Vagina (tissue), 2 donors: ENCODE measurements at regions not wholly inside any gene's neighbourhood (a gene's known extent, or its start where the extent isn't known, plus 50 kb on each side); places are given as distances from the start of the nearest gene placed in this dataset.

Experiments used
- CTCF ChIP-seq, 3 experiments: fragments of 450-650 bp in 2 of 3; fragments of 200-600 bp in 1 of 3; sonication (generic) in 1 of 3; IDR thresholded peaks; one replicate each; pipeline ENCODE4 v1.5.1; 2017 to 2019; ENCODE audit warnings: antibody characterized with exemption in 3 of 3, mild to moderate bottlenecking in 2 of 3, moderate library complexity in 2 of 3
- POLR2A ChIP-seq, 2 donors: fragments of 450-650 bp; IDR thresholded peaks; one replicate each; pipeline ENCODE4 v1.6.1; 2017; ENCODE audit warnings: antibody characterized with exemption in 2 of 2, mild to moderate bottlenecking in 2 of 2, moderate library complexity in 2 of 2
- POLR2AphosphoS5 ChIP-seq, 2 donors: sonication (generic); formaldehyde crosslinking; IDR thresholded peaks; one replicate each; pipeline ENCODE4 v1.9.0; 2017; ENCODE audit warnings: antibody characterized with exemption in 2 of 2, mild to moderate bottlenecking in 2 of 2, low read depth in 1 of 2; ENCODE audit not compliant: insufficient read depth in 1 of 2

GRCh38 chr5:2006193-2006970 is 123.7 kb upstream of the IRX4 start:
- TF ChIP-seq CTCF (IDR thresholded peaks at IDR 0.05) (no peak), POLR2A (IDR thresholded peaks at IDR 0.05) (no peak), POLR2AphosphoS5 (IDR thresholded peaks at IDR 0.05; ENCODE audit: insufficient read depth in 1 of 2, low read depth in 1 of 2) (no peak)
